ENCODE measurements at regions not wholly inside any gene's neighbourhood (a gene's known extent, or its start where the extent isn't known, plus 50 kb on each side); places are given as distances from the start of the nearest gene placed in this dataset.

DNA sequence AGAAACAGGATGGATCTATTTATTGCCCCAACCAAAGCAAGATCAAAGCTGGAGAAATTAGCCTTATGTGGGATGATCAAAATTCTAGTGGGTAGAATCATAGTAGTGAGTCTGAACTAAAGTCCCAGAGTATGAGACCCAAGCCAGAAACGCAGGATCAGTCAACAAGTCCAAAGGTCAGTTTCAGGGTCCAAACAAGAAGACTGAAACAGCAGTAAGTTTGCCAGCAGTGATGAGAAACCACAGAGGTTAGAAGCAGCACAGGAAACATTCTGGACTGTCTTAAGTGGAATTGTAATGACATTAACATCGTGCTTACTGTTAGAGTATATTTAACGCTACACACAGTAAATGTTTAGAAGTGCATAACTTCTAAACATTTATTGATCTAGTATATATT is 251.0 kb downstream of the LRRIQ3 start:
- no peak for TF ChIP-seq EZH2 (IDR thresholded peaks at IDR 0.05; ENCODE audit: insufficient read depth, poor library complexity, severe bottlenecking)
- no peak for TF ChIP-seq EZH2phosphoT487 (IDR thresholded peaks at IDR 0.05; ENCODE audit: insufficient read depth, low read depth)
